OCI-M1 (cell line): ENCODE measurements at regions not wholly inside any gene's neighbourhood (a gene's known extent, or its start where the extent isn't known, plus 50 kb on each side); places are given as distances from the start of the nearest gene placed in this dataset.
"Not testable (repeated sequence)": the region's sequence is repeated elsewhere in the genome, so short reads cannot be mapped to it uniquely, and the experiment has no call there.

Experiments used
- DNase-seq: peaks from one replicate; lab custom pipeline; 2025; lab: John Stamatoyannopoulos, UW

DNA sequence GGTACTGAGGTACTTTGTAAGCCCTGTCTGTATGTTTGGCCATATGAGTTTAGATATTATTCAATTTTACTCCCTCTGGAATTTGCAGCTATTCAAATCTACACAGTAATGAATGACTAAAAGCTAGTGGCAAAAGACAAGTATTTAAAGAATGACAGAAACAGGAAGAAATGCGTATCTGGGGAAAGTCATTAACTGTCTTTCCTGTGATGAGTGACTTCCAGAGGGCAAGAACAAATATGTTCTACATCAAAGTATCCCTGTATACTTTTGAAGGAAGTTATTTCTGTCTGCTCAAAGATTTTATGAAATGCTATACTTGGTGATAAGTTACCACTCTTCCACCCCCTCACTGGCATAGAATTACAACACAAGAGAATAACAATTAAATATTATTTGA is 489.3 kb upstream of the SOX9 start:
- no peak for DNase-seq

DNA sequence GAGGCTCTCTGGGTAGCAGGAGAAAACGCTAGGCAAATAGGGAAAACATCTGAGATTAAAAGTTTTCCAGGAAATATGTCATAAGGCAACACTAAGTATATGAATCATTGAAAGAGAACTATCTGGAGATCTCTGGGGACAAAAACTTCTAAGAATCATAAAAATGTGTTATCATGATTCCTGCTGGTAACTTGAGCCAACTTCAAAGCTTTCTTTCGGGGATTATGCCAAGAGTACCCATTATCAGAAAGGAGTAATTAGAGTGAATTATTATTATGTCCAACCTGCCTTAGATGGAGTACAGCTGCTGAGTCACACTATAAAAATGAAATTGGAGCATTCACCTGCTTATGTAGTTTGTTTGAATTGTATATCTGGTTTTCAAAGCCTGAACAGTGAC is 488.5 kb upstream of the SOX9 start:
- DNase-seq, result peak; percentile 12

DNA sequence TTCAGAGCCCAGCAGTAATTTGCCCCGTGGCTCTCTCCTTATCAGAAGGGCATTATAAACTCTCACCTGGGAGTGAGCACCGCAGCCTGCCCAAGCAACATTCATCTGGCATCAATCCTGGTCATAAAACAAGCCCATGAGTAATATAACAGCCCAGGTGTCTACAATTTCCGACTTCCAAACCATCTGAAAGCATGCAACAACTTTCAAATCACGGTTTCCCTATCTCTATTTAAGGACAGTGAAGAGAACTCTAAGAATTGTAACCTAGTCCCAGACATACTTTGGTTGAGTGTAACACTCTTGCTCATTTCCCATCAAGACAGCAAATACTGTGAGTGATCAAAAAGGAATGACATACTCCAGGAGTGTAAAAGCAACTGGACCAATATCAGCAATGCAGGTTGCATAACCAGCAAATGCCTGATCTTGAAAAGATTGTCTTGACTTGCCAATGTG is 487.4 kb upstream of the SOX9 start:
- DNase-seq, result no peak

DNA sequence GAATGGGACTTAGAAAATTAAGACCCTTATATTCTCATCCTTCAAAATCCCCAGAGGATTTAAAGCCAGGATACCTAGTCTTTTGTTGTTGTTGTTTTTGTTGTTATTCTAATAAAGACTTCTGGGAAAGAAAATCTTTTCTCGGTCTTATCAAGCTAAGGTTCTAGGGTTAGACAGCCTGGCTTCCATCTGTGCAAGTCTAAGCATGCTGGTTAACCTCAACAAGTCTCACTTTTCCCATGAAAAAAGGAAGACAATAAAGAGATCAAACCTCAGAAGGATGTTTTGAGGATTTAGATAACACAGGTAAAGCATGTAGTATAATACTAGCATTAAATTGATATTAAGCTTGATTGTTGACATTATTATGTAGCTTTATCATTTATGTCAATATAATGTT is 486.4 kb upstream of the SOX9 start:
- no peak for DNase-seq

DNA sequence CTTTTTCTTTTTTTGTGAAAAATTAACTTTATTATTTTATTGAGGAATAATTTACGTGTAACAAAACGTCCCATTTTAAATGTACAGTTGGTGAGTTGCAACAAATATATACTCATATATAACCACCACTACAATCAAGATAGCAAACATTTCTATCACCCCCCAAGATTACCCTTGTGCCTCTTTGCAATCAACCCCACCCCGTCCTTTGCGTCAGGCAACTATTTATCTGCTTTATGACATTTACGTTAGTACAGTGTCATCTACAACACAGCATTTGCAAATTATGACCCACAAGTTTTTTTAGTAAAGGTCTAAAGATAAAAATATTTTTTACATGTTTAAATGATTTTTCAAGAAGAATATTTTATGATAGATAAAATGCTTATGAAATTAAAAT is 485.6 kb upstream of the SOX9 start:
- no peak for DNase-seq

DNA sequence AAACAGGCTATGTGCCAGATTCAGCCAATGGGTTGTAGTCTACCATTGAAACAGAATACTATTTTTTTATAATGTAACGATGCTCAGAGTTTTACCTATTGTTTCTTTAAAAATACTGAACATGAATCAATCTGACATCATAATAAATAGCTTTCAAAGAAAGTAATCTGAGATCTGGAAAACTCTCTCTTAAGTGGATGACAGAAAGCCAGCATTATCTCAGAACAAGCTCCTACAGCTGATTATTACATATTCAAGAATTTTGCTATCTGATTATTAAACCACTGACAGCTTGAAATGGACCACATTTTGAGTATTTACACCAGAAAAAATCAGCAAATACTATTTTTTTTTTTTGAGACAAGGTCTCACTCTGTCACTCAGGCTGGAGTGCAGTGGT is 484.2 kb upstream of the SOX9 start:
- DNase-seq, result no peak

DNA sequence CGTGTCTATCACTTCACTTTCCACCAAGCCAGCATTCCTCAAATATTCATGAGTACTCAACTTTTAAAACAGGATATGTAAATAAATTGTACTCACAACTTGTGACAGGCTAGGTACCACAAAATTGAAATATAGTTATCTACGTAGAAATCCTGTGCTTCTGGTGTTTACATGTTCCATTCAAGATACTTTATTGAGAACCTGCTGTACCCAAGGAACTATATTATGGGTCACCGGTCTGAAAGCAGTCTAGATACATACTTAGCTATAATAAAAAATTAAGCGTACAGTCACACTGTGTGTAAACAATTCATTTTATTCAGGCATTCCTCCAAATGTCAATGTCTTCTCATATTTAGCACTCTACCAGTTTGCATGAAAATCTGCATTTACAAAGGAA is 482.2 kb upstream of the SOX9 start:
- no peak for DNase-seq

DNA sequence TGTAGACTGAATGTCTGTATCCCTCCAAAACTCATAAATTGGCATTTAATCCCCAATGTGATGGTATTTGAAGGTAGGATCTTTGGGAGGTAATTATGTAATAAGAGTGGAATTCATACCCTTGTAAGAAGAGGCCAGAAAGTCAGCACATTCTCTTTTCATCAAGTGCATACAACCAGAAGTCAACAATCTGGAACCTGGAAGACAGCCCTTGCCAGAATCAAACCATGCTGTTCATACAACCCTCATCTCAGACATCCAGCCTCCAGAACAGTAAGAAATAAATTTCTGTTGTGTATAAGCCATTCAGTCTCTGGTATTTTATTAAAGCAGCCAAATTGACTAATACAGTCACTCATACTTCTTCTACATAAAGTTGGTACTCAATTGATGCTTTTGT is 481.0 kb upstream of the SOX9 start:
- no peak for DNase-seq

DNA sequence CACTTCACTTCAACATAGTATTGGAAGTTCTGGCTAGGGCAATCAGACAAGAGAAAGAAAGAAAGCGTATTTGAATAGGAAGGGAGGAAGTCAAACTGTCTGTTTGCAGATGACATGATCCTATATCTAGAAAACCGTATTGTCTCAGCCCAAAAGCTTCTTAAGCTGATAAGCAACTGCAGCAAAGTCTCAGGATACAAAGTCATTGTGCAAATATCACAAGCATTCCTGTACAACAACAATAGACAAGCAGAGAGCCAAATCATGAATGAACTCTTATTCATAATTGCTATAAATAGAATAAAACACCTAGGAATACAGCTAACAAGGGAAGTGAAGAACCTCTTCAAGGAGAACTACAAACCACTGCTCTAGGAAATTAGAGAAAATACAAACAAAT is 473.9 kb upstream of the SOX9 start:
- DNase-seq, result peak; percentile 58

DNA sequence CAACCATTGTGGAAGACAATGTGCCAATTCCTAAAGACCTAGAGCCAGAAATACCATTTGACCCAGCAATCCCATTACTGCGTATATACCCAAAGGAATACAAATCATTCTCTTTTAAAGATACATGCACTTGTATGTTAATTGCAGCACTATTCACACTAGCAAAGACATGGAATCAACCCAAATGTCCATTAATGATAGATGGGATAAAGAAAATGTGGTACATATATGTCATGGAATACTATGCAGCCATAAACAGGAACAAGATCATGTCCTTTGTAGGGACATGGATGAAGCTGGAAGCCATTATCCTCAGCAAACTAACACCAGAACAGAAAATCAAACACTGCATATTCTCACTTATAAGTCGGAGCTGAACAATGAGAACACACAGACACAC is 472.5 kb upstream of the SOX9 start:
- not testable (repeated sequence) for DNase-seq

DNA sequence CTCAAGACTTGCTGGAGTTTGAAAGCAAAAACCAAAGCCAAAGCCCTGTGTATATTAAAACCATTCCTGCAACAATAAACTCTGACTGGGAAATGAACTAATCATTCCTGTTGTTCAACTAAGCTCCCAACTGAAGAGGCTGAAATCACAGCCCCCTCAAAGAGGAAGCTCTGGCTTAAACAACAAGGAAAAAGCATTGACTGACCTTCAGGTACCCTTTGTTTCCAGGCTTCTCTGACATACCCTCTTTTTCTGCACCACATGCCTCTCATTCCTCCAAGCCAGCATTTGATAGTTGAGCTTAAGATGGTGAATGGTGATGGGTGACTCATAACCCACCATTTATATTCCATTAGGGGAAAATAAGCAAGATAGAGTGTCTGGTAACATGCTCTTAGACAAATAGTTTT is 470.9 kb upstream of the SOX9 start:
- DNase-seq, result no peak

DNA sequence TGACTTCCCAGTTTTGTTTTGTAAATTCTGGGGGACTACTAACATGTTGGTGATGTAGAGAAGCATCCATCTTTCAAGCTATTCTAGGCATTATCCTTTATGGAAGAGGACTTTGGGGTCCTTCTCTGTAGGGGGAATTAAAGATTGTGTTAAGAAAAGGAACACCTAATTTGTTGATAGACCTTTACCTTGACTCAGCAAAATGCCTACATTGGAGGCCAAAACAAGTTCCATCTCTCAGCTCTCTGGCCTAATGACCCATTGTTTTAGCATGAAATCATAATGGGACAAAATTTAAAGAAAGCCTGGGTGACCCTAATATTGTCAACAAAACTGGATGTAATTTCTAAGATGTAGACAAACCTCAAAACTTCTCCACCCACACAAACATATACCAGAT is 465.3 kb upstream of the SOX9 start:
- no peak for DNase-seq

DNA sequence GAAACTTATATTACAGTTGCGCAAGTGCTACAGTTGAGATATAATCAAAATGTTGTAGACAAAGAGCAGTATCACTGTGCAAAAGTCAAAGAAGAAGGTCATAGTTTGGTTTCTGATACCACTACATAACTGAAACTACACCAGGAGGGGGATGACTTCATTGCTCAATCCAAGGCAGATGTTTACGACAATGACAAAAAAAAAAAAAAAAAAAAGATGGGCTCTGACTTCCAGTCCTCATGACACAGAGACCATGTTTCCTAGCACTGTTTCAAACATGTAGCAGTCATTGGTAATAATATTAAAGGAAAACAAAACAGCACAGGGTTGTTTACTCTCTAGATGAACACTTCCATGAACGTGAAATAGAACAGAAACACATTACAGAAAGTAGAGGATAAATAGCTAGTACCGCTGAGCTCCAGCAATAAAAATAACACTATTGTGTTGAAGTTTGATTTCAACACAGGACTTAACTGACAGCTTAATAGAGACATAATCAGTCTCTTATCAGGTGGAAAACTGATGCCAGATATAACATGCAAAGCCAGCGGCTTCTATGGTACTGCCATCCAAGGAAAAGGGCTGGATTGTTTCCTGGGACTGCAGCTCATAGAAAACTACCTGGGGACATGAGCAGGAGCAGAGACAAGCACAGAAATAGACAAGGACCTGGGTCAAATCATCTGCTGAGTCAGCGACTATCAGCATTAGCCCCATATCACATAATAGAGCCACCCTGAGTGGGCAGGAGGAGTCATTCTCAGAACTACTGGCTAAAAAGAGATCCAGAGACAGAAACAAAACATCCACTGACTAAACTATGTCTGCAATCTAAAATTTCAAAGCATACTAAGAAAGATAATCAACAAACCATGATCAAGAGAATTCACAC is 463.6 kb upstream of the SOX9 start:
- DNase-seq, result peak; percentile 47

DNA sequence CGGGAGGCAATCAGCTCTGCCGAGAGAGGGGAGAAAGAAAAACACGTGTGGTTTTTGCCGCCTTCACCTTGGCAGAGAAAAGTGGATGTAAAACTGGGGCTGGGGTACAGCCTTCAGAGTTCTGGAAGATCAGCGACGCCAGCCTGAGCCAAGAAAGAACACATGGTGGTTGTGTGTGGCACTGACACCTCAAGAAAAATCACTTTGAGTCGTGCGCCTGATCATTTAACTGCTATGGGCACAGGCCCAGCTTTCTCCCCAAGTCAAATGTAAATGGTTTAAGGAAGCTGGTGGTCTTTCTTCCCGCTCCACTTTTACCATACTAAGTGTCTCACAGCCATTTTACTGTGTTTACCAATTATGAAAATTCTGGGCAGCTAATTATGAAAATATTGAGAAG is 461.8 kb upstream of the SOX9 start:
- DNase-seq, result no peak

DNA sequence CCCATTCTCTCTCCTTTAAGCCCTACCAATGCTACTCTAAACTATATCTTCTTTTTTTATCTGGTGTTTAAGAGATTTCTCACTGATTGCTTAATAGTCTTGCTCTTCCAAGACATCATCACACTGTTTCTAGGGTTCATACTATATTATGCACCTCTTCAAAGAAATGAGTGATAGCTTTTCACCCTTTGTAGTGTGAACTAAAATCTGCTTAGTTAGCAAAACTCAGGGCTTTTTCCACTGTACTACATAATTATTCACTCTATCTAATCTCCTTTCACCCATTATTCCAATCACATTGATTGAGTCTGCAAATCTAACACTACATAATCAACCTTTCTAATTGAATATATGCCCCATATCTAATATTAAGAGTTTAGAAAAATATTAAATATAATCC is 456.0 kb upstream of the SOX9 start:
- no peak for DNase-seq

DNA sequence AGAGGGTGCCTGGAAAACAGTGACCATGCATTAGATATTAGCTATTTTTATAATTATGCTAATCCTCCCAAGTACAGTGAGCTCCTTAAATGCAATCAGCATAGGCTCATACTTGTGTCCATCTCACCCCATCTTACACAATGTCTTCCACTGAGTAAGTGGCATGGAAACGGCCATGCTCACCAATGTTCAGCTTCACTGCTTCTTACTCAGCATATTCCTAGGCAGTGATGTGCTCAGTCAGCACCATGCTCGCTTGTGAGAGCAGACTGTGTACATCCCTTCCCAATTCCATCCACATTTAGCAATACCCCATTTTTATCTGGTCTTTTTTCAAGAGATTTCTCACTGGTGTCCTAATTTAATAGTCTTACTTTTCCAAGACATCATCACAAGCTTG is 454.8 kb upstream of the SOX9 start:
- no peak for DNase-seq

DNA sequence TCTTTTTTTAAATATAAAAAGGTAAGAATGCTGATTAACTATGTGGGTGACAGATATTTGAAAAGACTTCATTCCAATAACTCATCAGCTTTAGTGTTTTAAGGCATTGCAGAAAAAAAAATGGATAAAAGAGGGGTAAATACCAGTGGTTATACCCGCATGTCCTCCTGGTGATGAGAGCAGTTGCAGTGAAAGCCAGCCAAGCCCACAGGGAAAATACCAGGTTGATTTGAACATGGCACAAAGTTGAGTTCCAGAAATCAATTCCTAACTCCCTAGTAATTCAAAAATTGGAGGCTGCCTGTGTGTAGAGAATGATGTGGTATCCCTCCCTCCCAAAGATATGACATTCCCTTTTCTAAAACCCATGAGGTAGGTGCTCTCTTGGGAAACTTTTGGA is 453.2 kb upstream of the SOX9 start:
- no peak for DNase-seq

DNA sequence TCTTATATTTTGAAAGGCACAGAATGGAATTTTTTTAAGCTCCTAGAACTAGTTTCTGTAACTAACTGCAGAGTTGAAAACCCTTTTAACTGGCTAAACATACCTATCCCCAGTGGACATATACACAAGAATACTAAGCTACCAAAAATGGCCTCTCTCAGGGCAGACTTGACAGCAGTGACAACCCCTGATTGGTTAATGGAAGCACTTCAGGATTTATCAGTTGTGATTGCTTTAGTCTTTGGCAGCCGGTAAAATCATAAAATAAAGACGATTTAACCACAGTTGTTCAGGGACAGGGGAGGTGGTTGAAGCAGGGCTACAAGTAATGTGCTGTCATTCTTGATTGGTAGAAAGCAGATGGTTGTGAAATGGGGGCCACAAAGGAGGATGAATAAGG is 452.0 kb upstream of the SOX9 start:
- no peak for DNase-seq

DNA sequence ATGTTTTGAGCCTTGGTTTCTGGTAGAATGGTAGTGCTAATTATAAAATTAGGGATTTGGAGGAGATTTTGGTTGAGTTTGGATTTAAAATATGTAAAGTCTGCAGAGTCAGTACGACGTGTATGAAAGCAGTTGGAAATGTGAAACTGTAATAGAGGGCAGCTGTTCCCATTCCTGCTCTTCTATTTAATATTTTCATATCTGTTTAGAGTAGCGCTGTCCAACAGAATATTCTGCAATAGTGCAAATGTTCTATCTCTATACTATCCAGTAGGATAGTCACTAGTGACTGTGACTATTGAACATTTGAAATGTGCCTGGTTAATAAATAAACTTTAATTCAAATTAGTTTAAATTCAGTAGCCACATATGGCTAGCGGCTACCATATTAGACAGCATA is 443.4 kb upstream of the SOX9 start:
- DNase-seq, result no peak

DNA sequence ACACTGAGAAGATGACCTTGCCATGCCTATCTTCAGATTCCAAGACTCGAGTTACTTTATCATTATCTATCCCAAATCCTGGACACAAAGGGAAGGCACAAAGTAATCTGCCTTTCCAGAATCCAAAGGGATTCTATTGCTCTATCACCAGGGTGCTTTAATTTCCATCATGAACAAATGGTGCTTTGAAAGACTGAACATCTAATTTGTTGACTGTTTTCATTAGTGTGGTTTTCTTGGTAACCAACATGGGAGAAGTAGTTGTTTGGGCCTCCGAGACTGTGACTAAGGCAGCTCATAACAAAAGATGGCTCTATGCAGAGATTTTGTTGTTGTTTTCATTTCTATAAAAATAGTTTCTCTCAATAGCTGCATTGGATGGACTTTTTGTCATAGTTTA is 441.0 kb upstream of the SOX9 start:
- DNase-seq, result no peak

DNA sequence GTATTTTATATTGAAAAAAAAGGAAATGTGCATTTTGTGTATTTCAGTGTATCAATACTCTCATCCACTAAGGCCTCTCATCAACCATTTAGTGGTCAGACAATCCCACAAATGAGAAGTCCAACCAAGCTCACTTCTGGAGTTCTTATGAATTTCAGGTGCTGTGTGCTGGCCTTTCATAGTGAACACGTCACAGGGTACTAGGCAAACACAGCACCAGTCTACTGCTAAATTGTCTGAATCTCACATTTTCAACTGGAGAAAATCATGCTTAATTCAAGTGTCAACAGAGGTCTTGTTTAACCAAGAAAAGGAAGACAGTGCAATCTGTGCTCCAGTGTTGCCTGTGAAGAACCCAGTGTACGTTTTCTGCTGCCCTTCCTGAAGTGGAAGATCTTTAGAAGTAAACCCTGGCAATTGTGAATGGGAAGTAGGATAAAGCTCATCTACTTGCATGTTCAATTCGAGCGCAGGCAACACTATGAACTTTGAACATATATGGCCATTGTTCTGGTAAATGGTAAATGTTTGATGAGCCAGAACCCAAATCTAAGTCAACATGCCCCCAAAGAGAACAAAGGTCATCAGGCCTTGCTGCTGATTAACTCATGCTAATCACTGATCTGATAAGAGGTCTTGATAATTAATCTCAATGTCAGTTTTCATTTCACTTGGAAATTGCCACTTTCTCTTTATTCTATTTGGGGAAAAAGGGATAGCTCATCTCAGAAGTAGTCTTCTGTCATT is 439.2 kb upstream of the SOX9 start:
- no peak for DNase-seq

DNA sequence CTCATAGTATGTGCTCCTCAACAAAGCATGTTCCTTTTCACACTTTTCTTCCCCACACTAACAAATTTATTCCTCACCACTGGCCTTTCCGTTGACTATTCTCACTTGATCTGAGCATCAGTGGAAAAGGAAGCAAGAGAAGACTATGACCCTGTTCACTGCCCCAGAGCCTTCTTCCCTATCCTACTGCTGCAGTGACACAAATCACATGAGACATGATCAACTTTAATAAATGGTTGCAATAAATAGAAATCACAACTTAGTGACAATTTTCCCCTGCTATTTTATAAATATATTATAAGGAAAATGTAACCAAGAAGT is 438.7 kb upstream of the SOX9 start:
- no peak for DNase-seq

DNA sequence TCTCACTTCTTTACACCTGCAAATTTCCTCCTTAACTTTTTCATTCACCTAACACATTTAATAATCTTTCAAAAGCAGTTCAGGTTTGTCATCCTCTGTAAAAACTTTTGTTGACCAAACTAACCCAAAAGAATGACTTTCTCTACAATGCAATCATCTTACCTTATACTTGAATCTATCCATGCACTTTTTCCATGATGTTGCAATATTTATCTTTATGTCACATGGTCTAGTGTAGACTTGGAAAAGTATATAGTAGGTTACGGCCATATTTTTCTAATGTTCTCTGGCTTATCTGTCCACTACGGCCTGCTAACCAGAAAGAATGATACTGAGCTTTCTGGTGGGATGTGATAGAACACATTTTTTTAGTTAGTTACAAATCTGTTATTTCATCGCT is 431.0 kb upstream of the SOX9 start:
- DNase-seq, result no peak

DNA sequence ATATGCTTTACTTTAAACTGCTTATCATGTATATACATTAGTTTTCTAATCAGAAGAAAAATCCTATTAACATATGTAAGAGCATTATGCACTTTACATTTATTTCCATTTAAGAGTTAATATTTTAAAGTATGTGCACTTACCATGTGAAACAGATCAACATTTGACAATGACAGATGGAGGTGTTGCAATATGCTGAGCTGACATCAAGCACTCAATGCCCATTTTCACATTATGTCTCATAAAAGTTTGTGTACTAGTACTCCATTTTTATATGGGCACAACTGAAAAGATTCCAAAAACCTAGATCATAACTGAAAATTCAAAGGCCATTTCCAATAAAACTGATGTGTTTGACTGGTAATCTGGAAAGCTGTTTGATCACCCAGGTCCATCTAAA is 420.9 kb upstream of the SOX9 start:
- DNase-seq, result no peak
